ENCODE measurements at regions not wholly inside any gene's neighbourhood (a gene's known extent, or its start where the extent isn't known, plus 50 kb on each side); places are given as distances from the start of the nearest gene placed in this dataset.
A peak's percentile ranks its signal among the peaks of the same experiment; 100 is the strongest.
"Not testable (repeated sequence)": the region's sequence is repeated elsewhere in the genome, so short reads cannot be mapped to it uniquely, and the experiment has no call there.

- DNase-seq (ENCODE audit: low read depth in 2 of 2), result not testable (repeated sequence)
Measured at GRCh38 chr2:144724460-144724859, 204.5 kb upstream of the ZEB2 start.

- DNase-seq (ENCODE audit: low read depth in 2 of 2), result no peak
Measured at GRCh38 chr2:144718376-144718775, 198.5 kb upstream of the ZEB2 start.

- no peak for DNase-seq (ENCODE audit: low read depth in 2 of 2)
Measured at GRCh38 chr2:144715992-144716391, 196.1 kb upstream of the ZEB2 start.

GRCh38 chr2:144713410-144713809 lies 193.5 kb upstream of the ZEB2 start:
- DNase-seq (ENCODE audit: low read depth in 2 of 2), result no peak

- DNase-seq (ENCODE audit: low read depth in 2 of 2), result no peak
Measured at GRCh38 chr2:144712550-144712940, 192.6 kb upstream of the ZEB2 start.

- DNase-seq (ENCODE audit: low read depth in 2 of 2), result no peak
Measured at GRCh38 chr2:144711630-144712549, 192.0 kb upstream of the ZEB2 start.

- no peak for DNase-seq (ENCODE audit: low read depth in 2 of 2)
Measured at GRCh38 chr2:144711084-144711483, 191.2 kb upstream of the ZEB2 start.

- DNase-seq (ENCODE audit: low read depth in 2 of 2), result no peak
Measured at GRCh38 chr2:144708626-144709025, 188.7 kb upstream of the ZEB2 start.

- DNase-seq (ENCODE audit: low read depth in 2 of 2), result no peak
Measured at GRCh38 chr2:144707736-144708326, 187.9 kb upstream of the ZEB2 start.

GRCh38 chr2:144706647-144707046 lies 186.7 kb upstream of the ZEB2 start:
- no peak for DNase-seq (ENCODE audit: low read depth in 2 of 2)

GRCh38 chr2:144705328-144706245 lies 185.7 kb upstream of the ZEB2 start:
- DNase-seq (ENCODE audit: low read depth in 2 of 2), result no peak

- no peak for DNase-seq (ENCODE audit: low read depth in 2 of 2)
Measured at GRCh38 chr2:144704709-144705095, 184.8 kb upstream of the ZEB2 start.

- DNase-seq (ENCODE audit: low read depth in 2 of 2), result peak in 1 of 2 donors; percentile 23
Measured at GRCh38 chr2:144703852-144704708, 184.2 kb upstream of the ZEB2 start.

GRCh38 chr2:144702051-144702450 lies 182.1 kb upstream of the ZEB2 start:
- no peak for DNase-seq (ENCODE audit: low read depth in 2 of 2)

- no peak for DNase-seq (ENCODE audit: low read depth in 2 of 2)
Measured at GRCh38 chr2:144701259-144701658, 181.3 kb upstream of the ZEB2 start.

- no peak for DNase-seq (ENCODE audit: low read depth in 2 of 2)
Measured at GRCh38 chr2:144698156-144698555, 178.2 kb upstream of the ZEB2 start.

GRCh38 chr2:144695657-144696056 lies 175.7 kb upstream of the ZEB2 start:
- no peak for DNase-seq (ENCODE audit: low read depth in 2 of 2)

- no peak for DNase-seq (ENCODE audit: low read depth in 2 of 2)
Measured at GRCh38 chr2:144694456-144694855, 174.5 kb upstream of the ZEB2 start.

- no peak for DNase-seq (ENCODE audit: low read depth in 2 of 2)
Measured at GRCh38 chr2:144693179-144693578, 173.3 kb upstream of the ZEB2 start.

GRCh38 chr2:144692661-144693060 lies 172.7 kb upstream of the ZEB2 start:
- no peak for DNase-seq (ENCODE audit: low read depth in 2 of 2)

GRCh38 chr2:144690771-144691170 lies 170.9 kb upstream of the ZEB2 start:
- DNase-seq (ENCODE audit: low read depth in 2 of 2), result no peak

Data from dermis microvascular lymphatic vessel endothelial cell (primary cell).